H1 (cell line): ENCODE measurements at regions not wholly inside any gene's neighbourhood (a gene's known extent, or its start where the extent isn't known, plus 50 kb on each side); places are given as distances from the start of the nearest gene placed in this dataset.

Experiments used
- CTCF ChIP-seq, 3 experiments: IDR thresholded peaks; 1 replicate in 2 of 3; 2 replicates in 1 of 3; pipeline versions ENCODE4 v1.5.1 to v1.6.1; 2011; ENCODE audit warnings: low read length in 3 of 3, mild to moderate bottlenecking in 3 of 3, inconsistent platforms in 2 of 3, low read depth in 1 of 3, moderate library complexity in 1 of 3; ENCODE audit not compliant: insufficient read depth in 1 of 3; ENCODE audit errors: control extremely low read depth in 1 of 3
- EZH2 ChIP-seq: fragments of 200-600 bp; sonication (generic); IDR thresholded peaks from 2 replicates; pipeline ENCODE4 v1.7.1; 2012; ENCODE audit warnings: low read depth, mild to moderate bottlenecking, moderate library complexity, low read length, inconsistent platforms; ENCODE audit not compliant: severe bottlenecking

- TF ChIP-seq CTCF (IDR thresholded peaks at IDR 0.05; ENCODE audit: control extremely low read depth in 1 of 3, insufficient read depth in 1 of 3, low read depth in 1 of 3, low read length in 3 of 3) (no peak), EZH2 (no peak)
These were observed 57.3 kb upstream of the FGFR2 start for GRCh38 chr10:121655254-121656144.
